Amniotic epithelial cell (primary cell): ENCODE measurements at regions not wholly inside any gene's neighbourhood (a gene's known extent, or its start where the extent isn't known, plus 50 kb on each side); places are given as distances from the start of the nearest gene placed in this dataset.

Source experiments
- DNase-seq: peaks from one replicate; pipeline ENCODE4 v3.0.0-alpha.2; 2010; ENCODE audit warnings: low read depth

- DNase-seq: peak; percentile 9
Measured at GRCh38 chr12:92032101-92032500, 113.5 kb downstream of the BTG1 start.

DNA sequence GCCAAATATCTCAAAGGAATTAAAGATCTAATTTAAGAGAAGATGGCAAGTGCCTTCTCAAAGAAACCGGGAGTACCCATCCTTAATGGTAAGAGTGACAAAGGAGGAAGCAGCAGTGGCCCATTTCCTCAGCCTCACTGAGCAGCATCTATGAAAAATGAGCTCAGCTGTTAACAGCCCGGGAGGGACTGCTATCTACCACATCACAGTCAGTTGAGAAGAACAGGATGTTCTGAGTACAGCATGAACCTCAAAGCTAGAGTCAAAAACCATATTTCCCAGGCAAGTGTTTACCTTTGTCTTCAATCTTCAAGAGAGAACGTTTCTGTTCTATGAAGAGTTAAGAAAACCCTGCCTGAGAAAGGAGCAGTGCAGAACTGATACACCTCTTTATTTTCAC is 115.0 kb downstream of the BTG1 start:
- peak; percentile 96 for DNase-seq

GRCh38 chr12:92029902-92030586 is 115.6 kb downstream of the BTG1 start:
- DNase-seq: peak; percentile 78

DNA sequence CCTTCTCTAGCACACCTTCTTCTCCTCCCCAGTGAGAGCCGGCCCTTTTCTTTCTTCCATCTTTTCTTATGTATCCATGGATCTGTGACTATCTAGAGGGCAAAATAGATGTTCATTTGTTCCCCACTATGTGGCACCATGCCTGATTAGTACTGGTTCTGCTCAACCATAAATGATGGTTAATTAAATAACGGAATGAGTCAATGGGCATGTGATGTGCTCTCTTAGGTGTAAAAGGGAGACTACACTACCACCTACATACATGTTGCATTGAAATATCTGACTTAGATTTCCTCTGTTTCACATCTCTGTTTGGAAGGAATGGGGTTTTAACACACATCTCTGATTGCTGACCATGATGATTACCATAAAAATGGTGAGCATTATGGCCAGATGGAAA is 116.5 kb downstream of the BTG1 start:
- no peak for DNase-seq

GRCh38 chr12:92028441-92028709 is 117.3 kb downstream of the BTG1 start:
- DNase-seq: peak; percentile 79

DNA sequence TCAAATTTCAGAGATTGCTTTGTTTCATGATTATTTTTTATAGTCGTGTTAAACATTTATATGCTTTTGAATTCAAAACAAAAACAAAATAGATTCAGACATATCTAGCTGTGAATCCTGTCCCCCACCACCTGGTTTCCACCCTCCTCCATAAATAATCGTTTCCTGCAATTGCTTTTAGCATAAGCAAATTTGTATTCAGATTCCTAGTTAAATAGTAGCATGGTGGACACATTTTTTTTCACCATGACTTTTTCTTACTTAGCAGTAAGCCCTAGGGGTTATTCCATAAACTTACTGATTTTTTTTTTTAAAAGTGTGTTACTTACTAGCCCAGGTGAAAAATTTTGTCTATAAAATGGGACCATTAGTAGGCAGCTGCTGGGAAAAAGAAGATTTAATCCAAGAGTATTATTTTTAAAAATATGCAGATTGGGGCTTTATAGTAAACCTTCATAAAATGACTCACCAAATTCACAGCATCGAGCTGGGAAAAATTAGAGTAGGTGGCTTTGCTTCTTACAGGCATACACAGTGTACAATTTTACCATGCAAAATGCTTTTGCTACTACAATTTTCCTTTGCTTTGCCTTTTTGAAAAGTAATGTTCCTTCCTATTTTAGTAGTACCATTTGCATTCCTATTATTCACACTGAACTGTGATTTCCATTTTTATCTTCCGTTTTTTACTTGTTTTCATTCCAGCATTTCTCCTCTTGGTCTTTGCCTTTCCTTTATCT is 117.8 kb downstream of the BTG1 start:
- no peak for DNase-seq

- no peak for DNase-seq
Measured at GRCh38 chr12:92027243-92027642, 118.4 kb downstream of the BTG1 start.

- DNase-seq: no peak
Measured at GRCh38 chr12:92025462-92026207, 120.0 kb downstream of the BTG1 start.

GRCh38 chr12:92022093-92022492 is 123.6 kb downstream of the BTG1 start:
- DNase-seq: no peak

GRCh38 chr12:92021666-92022035 is 124.0 kb downstream of the BTG1 start:
- DNase-seq: no peak

GRCh38 chr12:92020983-92021665 is 124.5 kb downstream of the BTG1 start:
- no peak for DNase-seq

- no peak for DNase-seq
Measured at GRCh38 chr12:92019491-92020277, 126.0 kb downstream of the BTG1 start.

- DNase-seq: peak; percentile 64
Measured at GRCh38 chr12:92012691-92013090, 133.0 kb downstream of the BTG1 start.

DNA sequence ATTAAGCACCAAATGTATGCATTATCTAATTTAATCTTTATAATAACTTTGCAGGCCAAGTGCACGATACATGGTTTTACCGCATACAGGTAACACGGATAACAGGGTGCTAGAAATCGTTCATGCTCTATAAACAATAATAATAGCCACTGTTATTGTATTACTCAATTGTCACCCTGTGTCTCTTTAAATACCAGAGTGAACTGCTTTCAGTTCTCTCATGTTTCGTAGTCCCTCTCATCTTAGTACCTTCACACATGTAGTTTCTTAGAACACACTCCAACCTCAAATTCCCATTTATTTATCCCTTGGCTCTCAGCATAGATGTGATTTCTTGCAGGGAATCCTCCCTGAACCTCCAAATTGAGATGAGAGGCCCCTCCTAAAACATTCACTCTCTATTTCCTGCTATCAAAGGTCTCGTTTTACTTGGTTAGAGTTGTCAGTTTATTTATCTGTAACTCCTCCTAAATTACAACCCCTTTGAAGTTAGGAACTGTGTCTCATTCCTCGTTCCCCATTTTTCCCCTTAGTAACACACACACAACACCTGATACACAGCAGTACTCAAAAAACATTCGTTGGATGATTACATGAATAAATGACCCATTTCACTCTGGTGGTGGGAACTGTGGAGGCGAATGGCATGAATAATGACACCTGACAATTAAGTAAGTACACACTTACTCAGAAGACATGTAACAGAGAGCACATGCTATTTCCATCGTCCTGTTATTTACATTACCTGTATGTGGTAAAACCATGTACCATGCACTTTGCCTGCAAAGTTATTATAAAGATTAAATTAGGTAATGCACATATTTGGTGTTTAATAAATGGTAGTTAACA is 134.6 kb downstream of the BTG1 start:
- no peak for DNase-seq

DNA sequence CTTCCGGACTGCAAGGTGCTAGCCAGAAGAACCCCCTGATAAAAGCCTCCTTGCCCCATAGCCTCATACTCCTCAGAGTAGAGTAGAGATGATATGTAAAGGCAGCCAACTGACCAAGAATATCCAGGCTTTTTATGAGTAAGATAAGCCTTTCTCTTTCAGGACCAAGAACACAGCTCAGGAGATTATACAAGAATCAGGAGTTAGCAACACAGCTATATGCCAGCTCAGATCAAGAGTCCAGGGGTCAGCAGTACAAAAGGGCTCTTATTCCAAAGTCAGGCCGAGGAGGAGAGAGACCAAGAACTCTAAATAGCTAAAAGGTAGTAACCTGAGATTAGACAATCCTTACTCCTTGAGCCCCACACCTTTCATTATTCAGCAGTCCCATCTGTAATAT is 135.3 kb downstream of the BTG1 start:
- no peak for DNase-seq

- DNase-seq: no peak
Measured at GRCh38 chr12:92008345-92008744, 137.3 kb downstream of the BTG1 start.

- DNase-seq: no peak
Measured at GRCh38 chr12:92007787-92008186, 137.9 kb downstream of the BTG1 start.

DNA sequence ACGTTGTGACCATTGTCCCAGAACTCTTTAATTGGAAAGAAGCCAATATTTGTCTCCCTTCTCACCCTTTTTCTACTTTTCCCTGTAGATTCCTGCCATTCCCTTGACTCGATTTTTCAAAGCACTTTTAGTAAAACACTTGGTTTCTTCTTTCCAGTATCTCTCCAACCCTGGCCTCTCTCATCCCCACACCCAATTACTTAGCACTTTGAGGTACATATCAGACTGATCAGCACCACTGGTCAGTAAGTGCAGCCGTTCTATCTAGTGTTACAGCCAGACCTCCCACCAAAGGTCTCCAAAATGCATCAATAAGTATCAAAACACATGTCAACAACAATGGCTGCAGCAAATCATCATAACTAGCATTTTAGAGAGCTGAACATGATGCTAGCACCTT is 141.9 kb downstream of the BTG1 start:
- no peak for DNase-seq

GRCh38 chr12:92002673-92003382 is 142.8 kb downstream of the BTG1 start:
- DNase-seq: peak; percentile 42

DNA sequence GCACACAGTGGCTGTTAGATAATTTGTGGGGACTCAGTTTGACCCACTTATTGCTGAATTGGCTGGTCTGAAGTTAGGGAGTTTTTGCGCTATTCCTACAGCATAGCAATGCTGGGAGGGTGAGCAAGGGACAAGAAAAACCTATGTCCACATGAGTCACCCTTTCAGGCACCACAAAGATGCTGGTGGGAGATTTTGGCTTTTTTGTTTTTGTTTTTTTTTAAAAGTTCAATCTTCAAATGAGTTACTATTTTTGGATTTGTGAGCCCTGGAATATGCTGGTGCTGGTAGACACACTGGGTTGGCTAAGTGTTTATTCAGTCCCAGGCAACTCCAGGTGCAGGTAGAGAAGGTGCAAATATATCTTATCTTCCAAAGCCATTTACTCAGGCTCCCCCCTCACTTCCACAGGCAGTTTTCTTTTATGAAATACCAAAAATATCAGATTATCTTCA is 143.4 kb downstream of the BTG1 start:
- DNase-seq: no peak
